Activated CD4-positive, CD25-positive, alpha-beta regulatory T cell (primary cell): ENCODE measurements at regions not wholly inside any gene's neighbourhood (a gene's known extent, or its start where the extent isn't known, plus 50 kb on each side); places are given as distances from the start of the nearest gene placed in this dataset.
"Not testable (repeated sequence)": the region's sequence is repeated elsewhere in the genome, so short reads cannot be mapped to it uniquely, and the experiment has no call there.

ENCODE experiments used
- DNase-seq, 4 experiments: peaks; one replicate each; lab custom pipeline; 2025; lab: John Stamatoyannopoulos, UW

- DNase-seq, result no peak
Observed at GRCh38 chr10:94125856-94126255, 132.1 kb downstream of the PLCE1 start.

DNA sequence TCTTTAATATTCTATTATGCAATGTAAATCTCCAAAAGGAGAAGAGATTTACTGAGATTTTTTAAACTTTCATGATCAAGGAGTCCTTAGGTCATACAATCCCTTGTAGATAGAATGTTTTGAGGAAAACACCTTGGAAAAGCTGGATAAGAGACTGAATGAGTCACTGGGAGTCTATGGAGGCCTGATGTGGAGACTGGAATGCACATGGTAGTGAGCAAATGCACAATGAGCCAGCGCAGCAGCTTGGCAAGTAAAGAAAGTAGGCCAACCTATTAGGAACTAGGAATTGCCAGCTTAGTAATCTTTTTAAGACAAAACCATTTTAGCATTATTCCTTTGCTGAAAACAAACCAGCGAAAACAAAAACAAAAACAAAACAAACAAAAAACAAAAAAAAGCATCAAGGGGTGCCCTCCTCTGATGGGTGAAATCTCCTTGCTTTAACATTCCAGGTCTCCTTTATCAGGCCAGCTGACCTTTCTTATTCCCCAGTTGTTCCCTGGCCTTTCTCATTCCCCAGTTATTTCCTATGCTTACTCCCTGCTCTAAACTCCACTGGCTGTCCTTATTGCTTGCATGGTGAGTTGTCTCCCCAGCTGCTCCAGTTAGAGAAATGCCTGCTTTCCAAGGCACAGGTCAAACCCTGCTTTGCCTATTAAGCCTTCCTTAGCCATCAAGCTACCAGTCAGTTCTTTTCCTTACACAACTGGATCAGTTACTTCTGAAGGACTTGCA is 135.8 kb downstream of the PLCE1 start:
- DNase-seq, result no peak

- no peak for DNase-seq
Observed at GRCh38 chr10:94131885-94132284, 138.2 kb downstream of the PLCE1 start.

DNA sequence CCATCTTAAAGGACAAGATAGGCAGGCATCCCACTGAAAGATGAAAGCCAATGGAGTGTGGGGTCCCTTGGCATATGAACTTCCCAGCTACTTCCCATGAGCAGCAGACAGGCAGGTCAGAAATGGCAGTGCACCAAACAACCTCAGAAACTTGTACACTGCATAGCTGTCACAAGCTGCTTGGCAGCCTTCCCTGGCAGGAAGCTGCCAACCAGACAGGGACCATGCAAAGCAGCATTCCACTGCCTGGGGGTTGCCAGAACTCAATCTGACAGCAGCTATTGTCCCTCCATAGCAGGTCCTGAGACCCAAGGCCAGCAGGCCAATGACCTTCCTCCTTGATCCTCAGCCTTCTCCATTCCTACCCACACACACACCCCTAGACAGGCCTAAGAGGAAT is 139.5 kb downstream of the PLCE1 start:
- no peak for DNase-seq

DNA sequence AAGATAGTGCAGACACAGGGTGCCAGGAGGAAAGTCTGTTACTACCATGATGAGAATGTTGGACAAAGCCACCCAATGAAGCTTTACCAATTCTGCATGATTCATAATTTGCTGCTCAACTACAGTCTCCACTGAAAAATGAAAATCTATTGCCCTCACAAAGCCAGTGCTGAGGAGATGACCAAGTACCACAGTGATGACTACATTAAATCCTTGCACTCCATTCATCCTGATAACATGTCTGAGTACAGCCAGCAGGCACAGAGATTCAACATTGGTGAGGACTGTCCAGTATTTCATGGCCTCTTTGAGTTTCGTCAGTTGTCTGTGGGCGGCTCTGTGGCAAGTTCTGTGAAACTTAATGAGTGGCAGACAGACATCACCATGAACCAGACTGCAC is 144.0 kb downstream of the PLCE1 start:
- no peak for DNase-seq

DNA sequence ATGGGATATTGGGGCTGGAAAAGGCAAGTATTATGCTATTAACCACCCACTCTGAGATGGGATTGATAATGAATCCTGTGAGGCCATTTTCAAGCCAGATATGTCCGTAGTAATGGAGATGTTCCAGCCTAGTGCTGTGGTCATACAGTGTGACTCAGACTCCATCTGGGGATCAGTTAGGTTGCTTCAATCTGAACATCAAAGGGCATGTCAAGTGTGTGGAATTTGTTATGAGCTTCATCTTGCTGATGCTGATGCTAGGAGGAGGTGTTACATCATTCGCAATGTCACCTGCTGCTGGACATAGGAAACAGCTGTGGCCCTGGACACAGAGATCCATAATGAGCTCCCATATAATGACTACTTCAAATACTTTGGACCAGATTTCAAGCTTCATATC is 144.7 kb downstream of the PLCE1 start:
- DNase-seq, result no peak

DNA sequence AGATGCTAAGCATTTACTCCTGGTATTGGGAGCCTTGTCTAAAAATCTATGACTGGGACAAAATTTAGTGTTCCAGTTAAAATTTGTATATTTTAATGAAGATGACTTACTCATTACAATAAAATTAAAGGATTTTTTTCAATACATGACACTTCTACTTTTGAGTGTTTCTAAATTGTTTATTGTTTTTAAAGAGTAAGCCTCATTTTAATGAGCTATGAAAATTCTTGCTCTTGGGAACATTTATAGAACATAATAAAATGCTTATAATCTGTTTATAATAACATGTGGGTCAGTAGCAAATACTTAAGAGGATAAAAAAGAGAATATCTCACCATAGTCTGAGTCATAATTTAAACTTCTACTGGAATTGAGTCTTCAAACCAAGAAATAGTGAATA is 149.5 kb downstream of the PLCE1 start:
- no peak for DNase-seq

DNA sequence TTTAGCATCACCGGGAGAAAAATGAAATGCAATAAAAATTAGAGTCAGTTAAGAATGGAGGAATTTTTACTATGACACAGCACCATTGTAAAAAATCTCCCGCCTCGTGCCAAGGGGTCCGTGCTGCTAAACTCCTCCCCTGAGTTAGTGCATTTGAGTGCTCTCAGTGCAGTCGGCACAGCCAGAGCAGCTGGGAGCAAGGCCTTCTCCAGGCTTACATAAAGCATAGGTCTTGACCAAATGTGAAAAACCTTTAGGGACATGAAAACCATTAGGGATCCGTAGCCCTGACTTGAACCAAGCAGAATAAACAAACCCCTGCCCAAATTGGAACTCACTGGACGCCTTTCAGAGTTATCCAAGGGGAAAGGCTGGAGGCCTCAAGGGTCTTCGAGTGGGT is 152.6 kb downstream of the PLCE1 start:
- DNase-seq, result no peak

GRCh38 chr10:94146746-94147145 is 153.0 kb downstream of the PLCE1 start:
- DNase-seq, result no peak

DNA sequence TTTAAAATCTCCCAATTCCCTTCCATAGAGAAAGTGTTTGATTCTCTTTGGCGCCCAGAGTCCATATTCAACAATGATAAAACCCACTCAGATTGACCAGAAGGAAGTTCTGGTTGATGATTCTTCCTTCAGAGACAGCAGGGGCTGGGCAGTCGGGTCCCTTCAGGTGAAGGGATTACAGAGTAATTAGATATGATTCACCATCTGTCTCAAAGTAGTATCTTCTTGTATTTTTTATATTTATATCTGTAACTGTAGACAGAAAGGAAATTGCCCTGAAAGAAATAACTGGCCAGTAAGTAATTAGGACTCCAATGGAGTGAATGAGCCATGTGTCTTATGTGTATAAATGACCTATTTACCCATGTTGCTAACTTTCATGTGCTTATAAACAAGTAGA is 156.0 kb downstream of the PLCE1 start:
- no peak for DNase-seq

GRCh38 chr10:94150541-94151184 is 156.9 kb downstream of the PLCE1 start:
- no peak for DNase-seq

GRCh38 chr10:94155722-94156271 is 162.1 kb downstream of the PLCE1 start:
- DNase-seq, result no peak

DNA sequence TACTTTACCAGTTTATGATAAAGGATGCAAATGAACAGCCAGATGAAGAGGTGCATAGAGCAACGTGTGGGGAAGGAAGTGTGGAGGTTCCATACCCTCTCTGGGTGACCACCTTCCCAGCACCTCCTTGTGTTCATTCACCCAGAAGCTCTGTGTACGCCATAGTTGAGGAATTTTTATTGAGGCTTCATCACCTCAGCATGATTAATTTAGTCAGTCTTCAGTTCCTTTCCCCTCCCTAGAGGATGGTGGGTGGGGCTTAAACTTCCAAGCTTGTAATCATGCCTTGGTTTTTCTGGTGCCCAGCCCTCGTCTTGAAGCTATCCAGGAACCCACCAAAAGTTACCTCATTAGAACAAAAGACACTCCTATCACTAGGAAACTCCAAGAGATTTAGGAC is 162.7 kb downstream of the PLCE1 start:
- no peak for DNase-seq

DNA sequence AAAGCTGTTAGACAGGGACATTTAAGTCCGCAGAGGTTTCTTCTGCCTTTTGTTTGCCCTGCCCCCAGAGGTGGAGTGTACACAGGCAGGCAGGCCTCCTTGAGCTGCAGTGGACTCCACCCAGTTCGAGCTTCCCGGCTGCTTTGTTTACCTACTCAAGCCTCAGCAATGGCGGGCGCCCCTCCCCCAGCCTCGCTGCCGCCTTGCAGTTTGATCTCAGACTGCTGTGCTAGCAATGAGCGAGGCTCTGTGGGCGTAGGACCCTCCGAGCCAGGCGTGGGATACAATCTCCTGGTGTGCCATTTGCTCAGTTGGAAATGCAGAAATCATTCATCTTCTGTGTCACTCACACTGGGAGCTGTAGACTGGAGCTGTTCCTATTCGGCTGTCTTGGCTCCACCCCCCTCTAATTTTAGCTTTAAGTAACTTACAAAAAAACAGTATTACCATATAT is 171.5 kb downstream of the PLCE1 start:
- DNase-seq, result not testable (repeated sequence)

GRCh38 chr10:94172332-94172731 is 178.6 kb downstream of the PLCE1 start:
- DNase-seq, result no peak

DNA sequence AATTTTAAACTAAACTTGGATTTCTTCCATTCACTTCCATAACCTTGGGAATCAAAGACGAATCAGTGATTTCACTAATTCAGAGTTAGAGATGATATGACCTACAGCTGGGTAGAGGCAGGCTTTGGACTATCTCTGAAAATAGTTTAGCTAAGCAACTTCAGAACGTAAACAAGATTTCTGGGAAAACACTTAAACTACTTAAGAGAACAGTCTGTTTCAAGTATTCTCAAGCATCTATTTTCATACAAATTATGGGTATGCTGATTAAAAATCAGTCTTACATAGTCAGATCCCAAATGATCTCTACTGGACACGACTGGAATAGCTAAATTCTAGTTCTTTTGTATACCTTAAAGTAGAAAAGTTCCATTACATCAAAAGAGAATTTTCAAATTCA is 179.9 kb downstream of the PLCE1 start:
- DNase-seq, result no peak

- DNase-seq, result no peak
Observed at GRCh38 chr10:94174838-94175237, 181.1 kb downstream of the PLCE1 start.

DNA sequence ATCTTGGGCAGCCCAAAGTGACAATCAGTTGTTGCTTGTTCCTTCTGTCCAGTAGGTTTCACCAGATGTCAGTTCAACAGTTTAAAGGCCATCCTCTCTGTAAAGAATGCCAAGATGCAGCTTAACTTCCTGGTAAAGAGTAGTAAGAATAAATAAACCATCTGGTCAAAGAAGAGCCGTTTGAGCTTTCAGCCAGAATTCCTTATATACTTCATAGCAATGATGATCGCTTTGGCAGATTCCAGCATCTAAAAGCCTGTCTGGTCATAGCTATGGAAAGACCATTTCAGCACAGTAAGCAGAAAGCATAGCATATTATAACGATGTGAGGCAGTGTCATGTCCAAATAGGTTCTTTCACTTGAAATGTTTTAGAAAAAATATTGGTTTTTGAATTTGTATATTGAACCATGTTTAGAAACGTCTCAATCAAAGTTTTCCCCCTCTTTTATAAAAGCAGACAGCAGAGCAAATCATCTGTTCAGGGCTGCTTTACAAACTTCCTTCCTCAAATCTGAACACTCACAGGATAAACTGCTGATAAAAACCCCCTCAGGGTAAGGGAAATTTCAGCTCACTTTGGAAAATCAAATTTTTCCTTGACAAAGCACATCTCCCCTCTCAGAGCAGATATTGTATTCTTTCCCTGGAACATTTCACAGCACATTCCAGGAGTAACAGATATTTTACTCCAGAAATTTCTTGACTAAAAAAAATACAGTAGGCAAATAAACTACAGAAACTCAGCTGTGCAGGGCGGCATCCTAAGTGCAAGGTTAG is 184.1 kb downstream of the NOC3L start:
- no peak for DNase-seq

- no peak for DNase-seq
Observed at GRCh38 chr10:94180576-94180975, 182.2 kb downstream of the NOC3L start.

DNA sequence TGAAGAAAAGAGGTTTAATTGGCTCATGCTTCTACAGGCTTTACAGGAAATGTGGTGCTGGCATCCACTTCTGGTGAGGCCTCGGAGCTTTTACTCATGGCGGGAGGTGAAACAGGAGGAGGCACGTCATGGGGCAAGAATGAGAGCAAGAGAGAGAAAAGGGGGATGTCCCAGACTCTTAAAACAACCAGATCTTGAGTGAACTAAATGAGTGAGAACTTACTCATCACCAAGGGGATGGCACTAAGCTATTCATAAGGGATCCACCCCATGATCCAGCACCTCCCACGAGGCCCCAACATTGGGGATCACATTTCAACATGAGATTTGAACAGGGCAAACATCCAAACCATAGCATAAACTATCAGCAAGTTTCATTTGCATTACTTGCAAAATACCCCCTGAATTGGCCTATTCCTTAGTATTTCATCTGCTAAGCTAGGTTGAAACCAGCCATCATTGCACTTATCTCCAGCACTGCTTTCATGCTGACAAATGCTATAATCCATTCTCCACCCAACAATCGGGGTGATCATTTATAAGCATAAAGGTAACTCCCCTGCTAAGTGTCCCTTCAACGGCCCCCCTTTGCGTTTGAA is 179.0 kb downstream of the NOC3L start:
- no peak for DNase-seq

GRCh38 chr10:94186722-94187121 is 176.0 kb downstream of the NOC3L start:
- no peak for DNase-seq

GRCh38 chr10:94192333-94192732 is 170.4 kb downstream of the NOC3L start:
- no peak for DNase-seq
